Esophagus squamous epithelium (tissue), 4 donors: ENCODE measurements at regions not wholly inside any gene's neighbourhood (a gene's known extent, or its start where the extent isn't known, plus 50 kb on each side); places are given as distances from the start of the nearest gene placed in this dataset.

ENCODE experiments used
- POLR2A ChIP-seq, 4 donors: fragments of 450-650 bp; IDR thresholded peaks; one replicate each; pipeline ENCODE4 v1.6.1; 2017; ENCODE audit warnings: antibody characterized with exemption in 4 of 4, mild to moderate bottlenecking in 4 of 4, moderate library complexity in 3 of 4
- TF ChIP-seq, protein P1 (sequence below), 6 experiments: fragments of 450-650 bp in 4 of 6; fragments of 200-600 bp in 2 of 6; sonication (generic) in 2 of 6; IDR thresholded peaks; one replicate each; pipeline ENCODE4 v1.5.1; 2016 to 2019; ENCODE audit warnings: antibody characterized with exemption in 6 of 6, mild to moderate bottlenecking in 4 of 6, moderate library complexity in 4 of 6

DNA sequence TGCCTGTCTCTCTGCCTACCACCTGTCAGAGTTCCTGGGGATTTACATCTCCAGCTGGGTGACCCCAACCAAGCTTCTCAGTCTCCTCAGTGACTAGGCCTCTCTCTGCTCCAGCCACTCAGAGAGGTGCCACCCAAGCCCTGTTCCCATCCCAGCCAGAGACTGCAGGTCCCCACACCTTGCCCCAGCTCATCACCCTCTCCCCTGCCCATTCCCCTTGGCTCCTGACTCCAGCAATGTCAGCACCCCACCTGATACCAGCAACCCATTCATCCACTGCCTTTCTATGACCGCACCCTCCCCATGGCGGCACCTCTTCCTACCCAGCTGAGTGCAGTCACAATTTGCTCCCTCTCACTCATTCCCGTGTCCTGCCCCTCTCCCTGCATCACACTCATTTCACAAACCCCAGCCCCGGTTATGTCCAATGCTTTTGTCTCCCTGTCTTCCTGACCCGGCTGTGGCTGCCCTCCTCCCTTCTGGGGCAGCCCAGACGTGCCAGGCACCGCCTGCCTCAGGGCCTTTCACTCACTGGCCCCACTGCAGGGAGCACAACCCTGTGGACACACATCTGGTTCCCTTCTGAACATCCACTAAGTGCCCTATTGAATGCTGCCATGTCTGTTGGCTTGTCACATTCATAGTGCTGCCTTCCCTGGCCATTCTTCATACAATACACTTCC lies 494.8 kb upstream of the HS6ST1 start:
- TF ChIP-seq, protein P1, sequence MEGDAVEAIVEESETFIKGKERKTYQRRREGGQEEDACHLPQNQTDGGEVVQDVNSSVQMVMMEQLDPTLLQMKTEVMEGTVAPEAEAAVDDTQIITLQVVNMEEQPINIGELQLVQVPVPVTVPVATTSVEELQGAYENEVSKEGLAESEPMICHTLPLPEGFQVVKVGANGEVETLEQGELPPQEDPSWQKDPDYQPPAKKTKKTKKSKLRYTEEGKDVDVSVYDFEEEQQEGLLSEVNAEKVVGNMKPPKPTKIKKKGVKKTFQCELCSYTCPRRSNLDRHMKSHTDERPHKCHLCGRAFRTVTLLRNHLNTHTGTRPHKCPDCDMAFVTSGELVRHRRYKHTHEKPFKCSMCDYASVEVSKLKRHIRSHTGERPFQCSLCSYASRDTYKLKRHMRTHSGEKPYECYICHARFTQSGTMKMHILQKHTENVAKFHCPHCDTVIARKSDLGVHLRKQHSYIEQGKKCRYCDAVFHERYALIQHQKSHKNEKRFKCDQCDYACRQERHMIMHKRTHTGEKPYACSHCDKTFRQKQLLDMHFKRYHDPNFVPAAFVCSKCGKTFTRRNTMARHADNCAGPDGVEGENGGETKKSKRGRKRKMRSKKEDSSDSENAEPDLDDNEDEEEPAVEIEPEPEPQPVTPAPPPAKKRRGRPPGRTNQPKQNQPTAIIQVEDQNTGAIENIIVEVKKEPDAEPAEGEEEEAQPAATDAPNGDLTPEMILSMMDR (IDR thresholded peaks at IDR 0.05) = no peak
- TF ChIP-seq POLR2A (IDR thresholded peaks at IDR 0.05) = no peak
